H9 (cell line): ENCODE measurements at regions not wholly inside any gene's neighbourhood (a gene's known extent, or its start where the extent isn't known, plus 50 kb on each side); places are given as distances from the start of the nearest gene placed in this dataset.

ENCODE experiments used
- DNase-seq: peaks from one replicate; pipeline ENCODE4 v3.0.0-alpha.2; 2017
- H2AFZ ChIP-seq: one replicate; pipeline ENCODE4 v1.6.1; 2013; ENCODE audit warnings: mild to moderate bottlenecking, low read length, control low read depth, moderate library complexity
- H2AK5ac ChIP-seq: 2 replicates; pipeline ENCODE4 v1.6.1; 2013; ENCODE audit warnings: low read length, control low read depth, mixed read lengths; ENCODE audit not compliant: insufficient read length
- H2BK120ac ChIP-seq: one replicate; pipeline ENCODE4 v1.6.1; 2013; ENCODE audit warnings: low read depth, mild to moderate bottlenecking, low read length, control low read depth, inconsistent platforms; ENCODE audit not compliant: poor library complexity, severe bottlenecking
- H2BK12ac ChIP-seq: 2 replicates; pipeline ENCODE4 v1.6.1; 2013; ENCODE audit warnings: low read length, control low read depth, mixed read lengths, low read depth; ENCODE audit not compliant: insufficient read length
- H2BK15ac ChIP-seq: 2 replicates; pipeline ENCODE4 v1.6.1; 2013; ENCODE audit warnings: low read depth, low read length, control low read depth
- H2BK20ac ChIP-seq: one replicate; pipeline ENCODE4 v1.6.1; 2013; ENCODE audit warnings: low read depth, mild to moderate bottlenecking, low read length, control low read depth, inconsistent platforms; ENCODE audit not compliant: poor library complexity, severe bottlenecking
- H2BK5ac ChIP-seq: 2 replicates; pipeline ENCODE4 v1.6.1; 2013; ENCODE audit warnings: low read length, control low read depth, mixed read lengths; ENCODE audit not compliant: insufficient read length
- H3K14ac ChIP-seq: 2 replicates; pipeline ENCODE4 v1.6.1; 2013; ENCODE audit warnings: low read length, control low read depth; ENCODE audit not compliant: insufficient read depth
- H3K18ac ChIP-seq: 2 replicates; pipeline ENCODE4 v1.6.1; 2013; ENCODE audit warnings: low read depth, mild to moderate bottlenecking, mixed read lengths, low read length, control low read depth; ENCODE audit not compliant: insufficient read length
- H3K23ac ChIP-seq: 2 replicates; pipeline ENCODE4 v1.6.1; 2013; ENCODE audit warnings: low read length, control low read depth, mixed read lengths, low read depth; ENCODE audit not compliant: insufficient read length
- H3K23me2 ChIP-seq: 2 replicates; pipeline ENCODE4 v1.6.1; 2013; ENCODE audit warnings: low read depth, mild to moderate bottlenecking, mixed read lengths, low read length, control low read depth; ENCODE audit not compliant: insufficient read length, poor library complexity, severe bottlenecking
- H3K27ac ChIP-seq: 2 replicates; pipeline ENCODE4 v1.5.1; 2013; ENCODE audit warnings: low read length, control low read depth, mixed read lengths, low read depth; ENCODE audit not compliant: insufficient read length
- H3K27me3 ChIP-seq: 2 replicates; pipeline ENCODE4 v1.6.1; 2013; ENCODE audit warnings: low read length, control low read depth, inconsistent platforms; ENCODE audit not compliant: insufficient read depth
- H3K4ac ChIP-seq: 2 replicates; pipeline ENCODE4 v1.6.1; 2013; ENCODE audit warnings: low read depth, mild to moderate bottlenecking, control low read depth, inconsistent platforms, low read length, moderate library complexity
- H3K4me1 ChIP-seq: 2 replicates; pipeline ENCODE4 v1.6.1; 2013; ENCODE audit warnings: low read length, control low read depth, inconsistent platforms; ENCODE audit not compliant: insufficient read depth
- H3K4me2 ChIP-seq: 2 replicates; pipeline ENCODE4 v1.6.1; 2013; ENCODE audit warnings: low read length, control low read depth, mixed read lengths; ENCODE audit not compliant: insufficient read length, insufficient read depth
- H3K56ac ChIP-seq: 2 replicates; pipeline ENCODE4 v1.6.1; 2013; ENCODE audit warnings: low read depth, mild to moderate bottlenecking, mixed read lengths, low read length, control low read depth; ENCODE audit not compliant: insufficient read length
- H3K79me1 ChIP-seq: 2 replicates; pipeline ENCODE4 v1.6.1; 2013; ENCODE audit warnings: low read depth, mild to moderate bottlenecking, moderate library complexity, low read length, control low read depth, inconsistent platforms; ENCODE audit not compliant: insufficient read depth, poor library complexity, severe bottlenecking
- H3K79me2 ChIP-seq: 2 replicates; pipeline ENCODE4 v1.6.1; 2013; ENCODE audit warnings: low read length, control low read depth, inconsistent platforms; ENCODE audit not compliant: insufficient read depth
- H3K9ac ChIP-seq: 2 replicates; pipeline ENCODE4 v1.6.1; 2013; ENCODE audit warnings: low read length, control low read depth, mixed read lengths; ENCODE audit not compliant: insufficient read length; ENCODE audit errors: extremely low read depth
- H3K9me3 ChIP-seq: one replicate; pipeline ENCODE4 v1.6.1; 2013; ENCODE audit warnings: low read depth, low read length, inconsistent platforms; ENCODE audit not compliant: control insufficient read depth
- H3T11ph ChIP-seq: one replicate; pipeline ENCODE4 v1.6.1; 2013; ENCODE audit warnings: mild to moderate bottlenecking, low read length, control low read depth, inconsistent platforms
- H4K20me1 ChIP-seq: one replicate; pipeline ENCODE4 v1.6.1; 2013; ENCODE audit not compliant: control insufficient read depth, insufficient read length, insufficient read depth
- H4K5ac ChIP-seq: 2 replicates; pipeline ENCODE4 v1.6.1; 2013; ENCODE audit warnings: low read depth, mild to moderate bottlenecking, mixed read lengths, low read length, control low read depth; ENCODE audit not compliant: insufficient read length
- H4K8ac ChIP-seq: replicated peaks from 2 replicates; pipeline ENCODE4 v1.6.1; 2013; ENCODE audit warnings: low read length, control low read depth, mixed read lengths, low read depth; ENCODE audit not compliant: insufficient read length
- H4K91ac ChIP-seq: 2 replicates; pipeline ENCODE4 v1.6.1; 2013; ENCODE audit warnings: low read depth, mild to moderate bottlenecking, moderate library complexity, mixed read lengths, low read length, control low read depth; ENCODE audit not compliant: insufficient read length
- H3K27ac Mint-ChIP-seq, 3 experiments: 2 replicates in 2 of 3; 3 replicates in 1 of 3; pipeline ENCODE4 v1.8.0; 2020 to 2021; ENCODE audit warnings: mixed read lengths in 3 of 3, mild to moderate bottlenecking in 1 of 3, moderate library complexity in 1 of 3
- H3K27me3 Mint-ChIP-seq: 2 replicates; pipeline ENCODE4 v1.8.0; 2021; ENCODE audit warnings: low read depth, mild to moderate bottlenecking, moderate library complexity, mixed read lengths
- H3K36me3 Mint-ChIP-seq, 3 experiments: 2 replicates in 2 of 3; 3 replicates in 1 of 3; pipeline ENCODE4 v1.8.0; 2020 to 2021; ENCODE audit warnings: low read depth in 3 of 3, mixed read lengths in 3 of 3; ENCODE audit not compliant: insufficient read depth in 1 of 3
- H3K4me1 Mint-ChIP-seq, 2 experiments: 2 replicates each; pipeline ENCODE4 v1.8.0; 2020; ENCODE audit warnings: mixed read lengths in 2 of 2
- H3K4me3 Mint-ChIP-seq, 2 experiments: 2 replicates in 1 of 2; 3 replicates in 1 of 2; pipeline ENCODE4 v1.8.0; 2020 to 2021; ENCODE audit warnings: mild to moderate bottlenecking in 2 of 2, mixed read lengths in 2 of 2, moderate library complexity in 1 of 2
- H3K9me3 Mint-ChIP-seq, 2 experiments: 2 replicates in 1 of 2; 3 replicates in 1 of 2; pipeline ENCODE4 v1.8.0; 2020; ENCODE audit warnings: mild to moderate bottlenecking in 2 of 2, mixed read lengths in 2 of 2, moderate library complexity in 1 of 2
- WGBS: extraction: QIAGEN DNeasy Blood & Tissue Kit; methylation state at CpG from one replicate; pipeline ENCODE4 v1.1.7; 2013; ENCODE audit warnings: missing lambda C conversion rate, low lambda C conversion rate, mixed read lengths; ENCODE audit not compliant: insufficient read length; ENCODE audit errors: extremely low coverage; 5-methylcytosine and 5-hydroxymethylcytosine counted together
- TF ChIP-seq, protein P1 (sequence below): fragments of 200-600 bp; sonication (generic); conservative IDR thresholded peaks from 3 replicates; pipeline ENCODE4 v1.8.0; 2021; ENCODE audit warnings: antibody characterized with exemption, mild to moderate bottlenecking

GRCh38 chr2:125427721-125428315, 1228.1 kb upstream of the GYPC start:
- no peak overlapping the region for H3K4ac ChIP-seq
- no peaks in the 10 kb centered on the region for H3K27me3 ChIP-seq
- no peak overlapping the region for H3K9ac ChIP-seq
- H3K79me2 ChIP-seq: no peaks in the 10 kb centered on the region
- H4K5ac ChIP-seq: no peak overlapping the region
- no peak overlapping the region for H2BK5ac ChIP-seq
- no peak overlapping the region for H3K14ac ChIP-seq
- no peaks in the 10 kb centered on the region for H3K9me3 ChIP-seq
- peaks cover 0 to 3% of the 10 kb centered on the region in 2 experiments; a peak in 3 of 5 replicates for H3K9me3 Mint-ChIP-seq
- no peak overlapping the region for H4K91ac ChIP-seq
- H4K8ac ChIP-seq: no peak overlapping the region
- no peak overlapping the region for H2BK120ac ChIP-seq
- no peak for DNase-seq
- no peak overlapping the region for H3K23ac ChIP-seq
- no peak overlapping the region for H2AFZ ChIP-seq
- H2BK20ac ChIP-seq: no peak overlapping the region
- H3K4me1 ChIP-seq: no peaks in the 10 kb centered on the region
- no peaks in the 10 kb centered on the region for H4K20me1 ChIP-seq
- no peaks in the 10 kb centered on the region for H3K4me1 Mint-ChIP-seq
- H3K4me3 Mint-ChIP-seq: no peak overlapping the region
- H3K27ac Mint-ChIP-seq: no peak overlapping the region
- no peak overlapping the region for H2BK15ac ChIP-seq
- H3K27ac ChIP-seq: no peak overlapping the region
- TF ChIP-seq, protein P1, sequence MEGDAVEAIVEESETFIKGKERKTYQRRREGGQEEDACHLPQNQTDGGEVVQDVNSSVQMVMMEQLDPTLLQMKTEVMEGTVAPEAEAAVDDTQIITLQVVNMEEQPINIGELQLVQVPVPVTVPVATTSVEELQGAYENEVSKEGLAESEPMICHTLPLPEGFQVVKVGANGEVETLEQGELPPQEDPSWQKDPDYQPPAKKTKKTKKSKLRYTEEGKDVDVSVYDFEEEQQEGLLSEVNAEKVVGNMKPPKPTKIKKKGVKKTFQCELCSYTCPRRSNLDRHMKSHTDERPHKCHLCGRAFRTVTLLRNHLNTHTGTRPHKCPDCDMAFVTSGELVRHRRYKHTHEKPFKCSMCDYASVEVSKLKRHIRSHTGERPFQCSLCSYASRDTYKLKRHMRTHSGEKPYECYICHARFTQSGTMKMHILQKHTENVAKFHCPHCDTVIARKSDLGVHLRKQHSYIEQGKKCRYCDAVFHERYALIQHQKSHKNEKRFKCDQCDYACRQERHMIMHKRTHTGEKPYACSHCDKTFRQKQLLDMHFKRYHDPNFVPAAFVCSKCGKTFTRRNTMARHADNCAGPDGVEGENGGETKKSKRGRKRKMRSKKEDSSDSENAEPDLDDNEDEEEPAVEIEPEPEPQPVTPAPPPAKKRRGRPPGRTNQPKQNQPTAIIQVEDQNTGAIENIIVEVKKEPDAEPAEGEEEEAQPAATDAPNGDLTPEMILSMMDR: no peak
- H3K23me2 ChIP-seq: no peaks in the 10 kb centered on the region
- no peaks in the 10 kb centered on the region for H3K79me1 ChIP-seq
- no peak overlapping the region for H3K4me2 ChIP-seq
- H3K27me3 Mint-ChIP-seq: no peaks in the 10 kb centered on the region
- no peak overlapping the region for H3T11ph ChIP-seq
- no peak overlapping the region for H3K56ac ChIP-seq
- peaks cover 0 to 4% (median 0%) of the 10 kb centered on the region in 3 experiments; a peak in 1 of 7 replicates for H3K36me3 Mint-ChIP-seq
- no peak overlapping the region for H3K18ac ChIP-seq
- WGBS: no CpG with 5 or more reads among the region's 1 CpG
- H2BK12ac ChIP-seq: no peak overlapping the region
- H2AK5ac ChIP-seq: no peak overlapping the region
